RWPE2 (cell line): ENCODE measurements at regions not wholly inside any gene's neighbourhood (a gene's known extent, or its start where the extent isn't known, plus 50 kb on each side); places are given as distances from the start of the nearest gene placed in this dataset.

Experiments
- ATAC-seq: fragments of 200-7000 bp; cut with Tn5 transposase; 3 replicates; pipeline ENCODE4 v1.9.1; 2021; ENCODE audit warnings: low read depth
- DNase-seq: peaks from one replicate; pipeline ENCODE4 v3.0.0-alpha.2; 2020; ENCODE audit warnings: low spot score
- H3K27ac ChIP-seq: fragments of 450-650 bp; 2 replicates; pipeline ENCODE4 v1.5.1; 2017; ENCODE audit warnings: mild to moderate bottlenecking; ENCODE audit not compliant: poor library complexity, severe bottlenecking
- H3K27me3 ChIP-seq: fragments of 250-450 bp; sonication (Bioruptor Pico); 2 replicates; pipeline ENCODE4 v1.5.1; 2021; ENCODE audit warnings: mild to moderate bottlenecking, moderate library complexity; ENCODE audit not compliant: insufficient read depth, poor library complexity, severe bottlenecking
- H3K36me3 ChIP-seq: fragments of 250-450 bp; sonication (Bioruptor Pico); 2 replicates; pipeline ENCODE4 v1.5.1; 2020; ENCODE audit warnings: low read depth, mild to moderate bottlenecking, moderate library complexity
- H3K4me1 ChIP-seq: fragments of 250-450 bp; sonication (Bioruptor Pico); 2 replicates; pipeline ENCODE4 v1.5.1; 2021; ENCODE audit warnings: mild to moderate bottlenecking, moderate library complexity; ENCODE audit not compliant: insufficient read depth, poor library complexity, severe bottlenecking
- H3K4me3 ChIP-seq: fragments of 250-450 bp; sonication (Bioruptor Pico); 2 replicates; pipeline ENCODE4 v1.5.1; 2021; ENCODE audit warnings: mild to moderate bottlenecking, moderate library complexity; ENCODE audit not compliant: severe bottlenecking
- H3K9me3 ChIP-seq: fragments of 250-450 bp; sonication (Bioruptor Pico); 2 replicates; pipeline ENCODE4 v1.5.1; 2021; ENCODE audit warnings: mild to moderate bottlenecking, moderate library complexity; ENCODE audit not compliant: severe bottlenecking
- CTCF ChIP-seq: fragments of 450-650 bp; IDR thresholded peaks from one replicate; pipeline ENCODE4 v1.5.1; 2017; ENCODE audit warnings: mild to moderate bottlenecking, moderate library complexity; ENCODE audit not compliant: poor library complexity, severe bottlenecking

- no peak for DNase-seq
- ATAC-seq, result no peak
- Histone ChIP-seq H3K27me3 (peaks cover 56% of the 10 kb centered on the region), H3K4me3 (no peak overlapping the region), H3K4me1 (no peaks in the 10 kb centered on the region), H3K36me3 (no peaks in the 10 kb centered on the region), H3K27ac (no peak overlapping the region), H3K9me3 (no peaks in the 10 kb centered on the region)
- TF ChIP-seq CTCF, result no peak
Measured at GRCh38 chr14:65888677-65889076, 476.1 kb downstream of the FUT8 start.

GRCh38 chr14:65892315-65892714 lies 479.8 kb downstream of the FUT8 start:
- no peaks in the 10 kb centered on the region for H3K36me3 ChIP-seq
- no peak for DNase-seq
- peaks cover 60% of the 10 kb centered on the region for H3K27me3 ChIP-seq
- no peak for TF ChIP-seq CTCF
- H3K4me3 ChIP-seq, result no peak overlapping the region
- no peak for ATAC-seq
- H3K4me1 ChIP-seq, result no peaks in the 10 kb centered on the region
- H3K9me3 ChIP-seq, result no peaks in the 10 kb centered on the region
- no peak overlapping the region for H3K27ac ChIP-seq

- no peak for TF ChIP-seq CTCF
- no peak for ATAC-seq
Measured at GRCh38 chr14:65900164-65900563, 487.6 kb downstream of the FUT8 start.

GRCh38 chr14:65901595-65901994 lies 489.1 kb downstream of the FUT8 start:
- TF ChIP-seq CTCF, result no peak
- ATAC-seq, result no peak
- Histone ChIP-seq H3K4me3 (no peak overlapping the region), H3K27ac (no peak overlapping the region), H3K9me3 (no peaks in the 10 kb centered on the region), H3K4me1 (no peaks in the 10 kb centered on the region), H3K36me3 (no peaks in the 10 kb centered on the region), H3K27me3 (peaks cover 3% of the 10 kb centered on the region)
- no peak for DNase-seq

More at GRCh38 chr14:65900164-65900563, 487.6 kb downstream of the FUT8 start:
- peaks cover 3% of the 10 kb centered on the region for H3K27me3 ChIP-seq
- no peak overlapping the region for H3K4me3 ChIP-seq
- no peaks in the 10 kb centered on the region for H3K9me3 ChIP-seq
- no peak overlapping the region for H3K27ac ChIP-seq
- DNase-seq, result no peak
- H3K36me3 ChIP-seq, result no peaks in the 10 kb centered on the region
- no peaks in the 10 kb centered on the region for H3K4me1 ChIP-seq

GRCh38 chr14:65904988-65905387 lies 492.5 kb downstream of the FUT8 start:
- Histone ChIP-seq H3K27me3 (peaks cover 7% of the 10 kb centered on the region), H3K4me3 (no peak overlapping the region), H3K9me3 (no peaks in the 10 kb centered on the region), H3K36me3 (no peaks in the 10 kb centered on the region), H3K27ac (no peak overlapping the region), H3K4me1 (no peaks in the 10 kb centered on the region)
- no peak; the same call in 2 of the 3 replicates for ATAC-seq
- no peak for DNase-seq
- TF ChIP-seq CTCF, result no peak
